Astrocyte of the spinal cord (primary cell): ENCODE measurements at regions not wholly inside any gene's neighbourhood (a gene's known extent, or its start where the extent isn't known, plus 50 kb on each side); places are given as distances from the start of the nearest gene placed in this dataset.
"Not testable (repeated sequence)": the region's sequence is repeated elsewhere in the genome, so short reads cannot be mapped to it uniquely, and the experiment has no call there.

Experiments
- DNase-seq: peaks from one replicate; pipeline ENCODE4 v3.0.0; 2011; ENCODE audit warnings: low read depth, low spot score
- H3K4me3 ChIP-seq: 2 replicates; pipeline ENCODE4 v1.5.1; 2011; ENCODE audit warnings: low read depth, mild to moderate bottlenecking, low read length, moderate library complexity
- CTCF ChIP-seq: IDR thresholded peaks from 2 replicates; pipeline ENCODE4 v1.5.1; 2012; ENCODE audit warnings: low read depth, mild to moderate bottlenecking, low read length, inconsistent platforms
- in situ Hi-C: cut with HindIII; loops from 2 replicates; pipeline ENCODE4 v1.10.0; 2017; ENCODE audit warnings: low sequenced_read_pairs

- in situ Hi-C loops, result no loop called here
- no peak for DNase-seq
- no peak overlapping the region for H3K4me3 ChIP-seq
- TF ChIP-seq CTCF, result no peak
Measured at GRCh38 chr2:131584380-131584779, 56.7 kb downstream of the CCDC74A start.

DNA sequence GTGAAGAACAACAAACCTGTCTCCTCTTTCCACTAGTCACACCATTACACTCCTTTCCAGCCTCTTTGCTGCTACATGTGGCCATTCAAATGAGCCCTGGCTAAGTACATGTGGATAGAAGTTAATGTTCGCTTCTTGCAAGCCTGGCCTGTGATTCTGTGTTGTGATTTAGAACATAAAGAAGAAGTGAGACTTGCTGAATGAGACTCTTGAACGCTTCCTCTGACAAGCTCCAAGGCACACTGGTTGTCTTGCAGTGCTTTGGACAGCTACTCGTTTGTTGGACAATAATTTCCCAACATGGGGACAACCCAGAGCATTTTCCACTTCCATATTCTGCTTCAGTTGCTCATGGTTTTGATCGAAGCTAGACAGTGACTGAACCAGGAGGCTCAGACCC, 57.3 kb downstream of the CCDC74A start:
- TF ChIP-seq CTCF, result no peak
- H3K4me3 ChIP-seq, result no peak overlapping the region
- DNase-seq, result no peak
- in situ Hi-C loops, result no loop called here

DNA sequence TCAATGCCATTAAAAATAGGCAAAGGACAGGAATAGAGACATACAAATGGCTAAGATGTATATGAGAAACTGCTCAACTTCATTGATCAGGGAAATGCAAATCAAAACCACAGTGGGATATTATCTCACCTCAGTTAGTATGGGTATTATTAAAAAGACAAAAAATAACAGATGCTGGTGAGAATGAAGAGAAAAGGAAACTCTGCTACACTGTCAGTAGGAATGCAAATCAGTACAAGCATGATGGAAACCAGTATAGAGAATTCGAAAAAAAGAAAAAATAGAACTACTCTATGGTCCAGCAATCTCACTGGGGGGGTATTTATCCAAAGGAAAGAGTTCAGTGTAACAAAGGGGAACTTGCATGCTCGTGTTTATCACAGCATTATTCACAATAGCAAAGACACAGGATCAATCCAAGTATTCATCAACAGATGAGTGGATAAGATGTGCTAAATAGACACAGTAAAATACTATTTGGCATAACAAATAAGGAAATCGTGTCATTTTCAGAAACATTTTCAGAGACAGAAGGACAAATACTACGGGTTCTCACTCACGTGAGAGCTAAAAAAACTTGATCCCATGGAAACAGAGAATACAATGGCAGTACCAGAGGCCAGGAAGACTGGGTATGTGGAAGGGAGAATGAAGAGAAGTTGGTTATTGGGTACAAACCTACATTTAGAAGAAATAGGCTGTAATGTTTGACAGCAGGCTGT, 60.6 kb downstream of the CCDC74A start:
- in situ Hi-C loops, result no loop called here
- H3K4me3 ChIP-seq, result no peak overlapping the region
- TF ChIP-seq CTCF, result no peak
- no peak for DNase-seq

DNA sequence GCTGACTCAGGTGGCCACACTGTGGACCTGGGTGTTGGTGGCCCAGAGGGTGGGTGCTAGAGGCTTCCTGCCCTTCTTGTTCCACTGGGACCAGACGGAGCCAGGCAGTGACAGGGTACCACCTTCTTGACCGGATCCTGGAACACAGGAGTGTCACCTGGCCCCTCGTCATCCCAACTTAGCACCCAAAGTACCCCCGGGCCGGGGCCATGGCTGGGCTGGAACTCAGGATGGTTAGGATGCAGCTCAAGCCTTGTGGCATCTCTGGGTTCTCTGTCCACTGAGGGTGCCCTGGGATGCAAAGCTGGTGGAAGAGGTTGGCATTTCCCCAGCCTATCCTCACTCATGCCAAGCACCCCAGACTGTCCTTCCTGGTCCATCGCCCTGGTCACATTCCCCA, 61.4 kb downstream of the CCDC74A start:
- in situ Hi-C loops, DNase-seq: not testable (repeated sequence)

GRCh38 chr2:131590366-131590765, 62.7 kb downstream of the CCDC74A start:
- DNase-seq, result no peak
- in situ Hi-C loops, result no loop called here
- H3K4me3 ChIP-seq, result no peak overlapping the region
- TF ChIP-seq CTCF, result no peak

More for the DNA sequence above, 61.4 kb downstream of the CCDC74A start:
- H3K4me3 ChIP-seq, result not testable (repeated sequence)

DNA sequence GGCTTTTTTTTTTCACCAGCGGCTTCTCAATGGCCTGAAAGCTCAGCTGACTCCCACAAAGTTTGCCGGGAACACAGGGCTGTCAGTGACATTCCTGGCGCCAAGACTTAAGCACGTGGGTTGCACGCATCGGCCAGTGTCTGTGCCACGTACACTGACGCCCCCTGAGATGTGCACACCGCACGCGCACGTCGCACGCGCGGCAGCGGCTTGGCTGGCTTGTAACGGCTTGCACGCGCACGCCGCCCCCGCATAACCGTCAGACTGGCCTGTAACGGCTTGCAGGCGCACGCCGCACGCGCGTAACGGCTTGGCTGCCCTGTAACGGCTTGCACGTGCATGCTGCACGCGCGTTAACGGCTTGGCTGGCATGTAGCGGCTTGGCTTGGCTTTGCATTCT, 63.2 kb downstream of the CCDC74A start:
- no peak for TF ChIP-seq CTCF
- H3K4me3 ChIP-seq, result no peak overlapping the region
- no peak for DNase-seq
- in situ Hi-C loops, result no loop called here

GRCh38 chr2:131596561-131596960, 68.9 kb downstream of the CCDC74A start:
- in situ Hi-C loops, DNase-seq, H3K4me3 ChIP-seq: not testable (repeated sequence)

DNA sequence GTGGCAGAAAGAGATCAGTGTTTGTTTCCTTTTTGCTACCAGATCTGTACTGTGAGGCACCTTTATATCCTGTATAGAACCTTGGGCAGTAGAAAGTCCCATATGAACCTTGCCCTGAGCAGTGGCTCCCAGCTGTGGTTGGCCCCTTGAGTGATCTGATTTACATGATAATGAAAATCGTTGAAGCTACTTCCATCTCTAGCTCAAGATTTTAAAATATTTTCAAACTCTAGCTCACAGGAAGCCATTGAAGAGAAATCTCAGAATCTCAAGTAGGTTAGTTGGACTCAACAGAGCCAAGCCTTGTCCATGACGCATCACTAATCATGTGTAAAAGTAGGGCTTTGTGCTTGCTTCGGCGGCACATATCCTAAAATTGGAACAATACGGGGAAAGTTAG, 74.8 kb downstream of the CCDC74A start:
- DNase-seq, H3K4me3 ChIP-seq, in situ Hi-C loops: not testable (repeated sequence)

GRCh38 chr2:131604652-131605051, 77.0 kb downstream of the CCDC74A start:
- DNase-seq, H3K4me3 ChIP-seq, in situ Hi-C loops: not testable (repeated sequence)

DNA sequence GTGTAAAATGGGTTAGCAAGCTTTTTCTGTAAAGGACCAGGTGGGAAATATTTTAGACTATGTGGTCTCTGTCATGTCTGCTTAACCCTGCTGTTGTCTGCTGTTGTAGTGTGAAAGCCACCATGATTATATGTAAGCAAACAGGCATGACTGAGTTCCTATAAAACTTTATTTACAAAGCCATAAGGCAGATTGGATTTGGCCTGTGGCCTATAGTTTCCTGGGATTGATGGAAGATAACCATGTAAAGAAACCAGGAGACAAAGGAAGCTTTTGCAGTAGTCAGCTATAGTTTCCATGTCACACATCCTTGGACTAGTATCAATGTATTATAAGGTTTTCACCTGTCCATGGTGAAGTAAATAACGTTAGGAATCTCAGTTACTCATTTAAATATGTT, 78.7 kb downstream of the CCDC74A start:
- in situ Hi-C loops, H3K4me3 ChIP-seq, DNase-seq: not testable (repeated sequence)

- in situ Hi-C loops, DNase-seq, H3K4me3 ChIP-seq: not testable (repeated sequence)
Measured at GRCh38 chr2:131607056-131607455, 79.4 kb downstream of the CCDC74A start.

DNA sequence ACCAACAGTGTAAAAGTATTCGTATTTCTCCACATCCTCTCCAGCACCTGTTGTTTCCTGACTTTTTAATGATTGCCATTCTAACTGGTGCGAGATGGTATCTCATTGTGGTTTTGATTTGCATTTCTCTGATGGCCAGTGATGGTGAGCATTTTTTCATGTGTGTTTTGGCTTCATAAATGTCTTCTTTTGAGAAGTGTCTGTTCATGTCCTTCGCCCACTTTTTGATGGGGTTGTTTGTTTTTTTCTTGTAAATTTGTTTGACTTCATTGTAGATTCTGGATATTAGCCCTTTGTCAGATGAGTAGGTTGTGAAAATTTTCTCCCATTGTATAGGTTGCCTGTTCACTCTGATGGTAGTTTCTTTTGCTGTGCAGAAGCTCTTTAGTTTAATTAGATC, 86.9 kb downstream of the CCDC74A start:
- in situ Hi-C loops, result not testable (repeated sequence)

More for the DNA sequence above, 86.9 kb downstream of the CCDC74A start:
- H3K4me3 ChIP-seq, DNase-seq: not testable (repeated sequence)
